C4-2B (cell line): ENCODE measurements at regions not wholly inside any gene's neighbourhood (a gene's known extent, or its start where the extent isn't known, plus 50 kb on each side); places are given as distances from the start of the nearest gene placed in this dataset.
"Not testable (repeated sequence)": the region's sequence is repeated elsewhere in the genome, so short reads cannot be mapped to it uniquely, and the experiment has no call there.

ENCODE experiments used
- H3K27ac ChIP-seq: fragments of 450-650 bp; 2 replicates; pipeline ENCODE4 v1.5.1; 2017
- CTCF ChIP-seq: fragments of 450-650 bp; conservative IDR thresholded peaks from 2 replicates; pipeline ENCODE4 v1.5.1; 2017; ENCODE audit warnings: mild to moderate bottlenecking
- ZFX ChIP-seq: fragments of 450-650 bp; IDR thresholded peaks from 2 replicates; pipeline ENCODE4 v1.6.1; 2017

DNA sequence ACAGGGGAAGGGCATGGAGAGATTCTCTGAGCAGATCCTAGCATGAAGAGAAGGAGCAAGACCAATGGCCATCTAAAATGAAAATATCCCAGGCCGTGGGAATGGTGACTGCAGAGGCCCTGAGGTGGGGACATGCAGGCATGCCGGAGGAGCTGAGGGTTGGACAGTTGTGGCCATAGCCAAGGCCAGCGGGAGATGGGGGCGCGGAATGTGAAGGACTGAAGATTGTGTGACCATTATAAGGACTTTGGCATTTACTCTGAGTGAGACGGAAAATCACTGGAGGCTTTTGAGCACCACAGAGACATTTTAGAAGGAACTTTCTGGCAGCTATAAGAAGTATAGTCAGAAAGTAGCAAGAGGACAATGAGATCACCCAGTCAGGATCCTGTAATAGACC, 341.1 kb downstream of the SFMBT2 start:
- H3K27ac ChIP-seq = no peak overlapping the region
- TF ChIP-seq CTCF (no peak), ZFX (no peak)

DNA sequence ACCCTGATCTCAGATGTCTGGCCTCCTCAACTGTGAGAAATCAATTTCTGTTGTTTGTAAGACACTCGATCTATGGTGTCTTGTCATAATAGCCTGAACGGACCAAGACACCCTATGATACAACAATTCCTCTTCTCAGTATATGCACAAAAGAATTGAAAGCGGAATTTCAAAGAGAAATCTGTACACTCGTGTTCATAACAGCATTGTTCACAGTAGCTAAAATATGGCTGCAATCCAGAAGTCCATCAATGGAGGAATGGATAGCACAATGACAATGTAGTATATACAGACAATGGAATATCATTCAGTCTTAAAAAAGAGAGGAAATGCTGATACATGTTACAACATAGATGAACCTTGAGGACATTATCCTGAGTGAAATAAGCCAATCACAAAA, 354.6 kb downstream of the SFMBT2 start:
- no peak overlapping the region for H3K27ac ChIP-seq
- TF ChIP-seq CTCF (no peak), ZFX (no peak)

GRCh38 chr10:7054915-7055314, 355.9 kb downstream of the SFMBT2 start:
- no peak overlapping the region for H3K27ac ChIP-seq
- TF ChIP-seq CTCF = peak; percentile 62
- no peak for TF ChIP-seq ZFX

DNA sequence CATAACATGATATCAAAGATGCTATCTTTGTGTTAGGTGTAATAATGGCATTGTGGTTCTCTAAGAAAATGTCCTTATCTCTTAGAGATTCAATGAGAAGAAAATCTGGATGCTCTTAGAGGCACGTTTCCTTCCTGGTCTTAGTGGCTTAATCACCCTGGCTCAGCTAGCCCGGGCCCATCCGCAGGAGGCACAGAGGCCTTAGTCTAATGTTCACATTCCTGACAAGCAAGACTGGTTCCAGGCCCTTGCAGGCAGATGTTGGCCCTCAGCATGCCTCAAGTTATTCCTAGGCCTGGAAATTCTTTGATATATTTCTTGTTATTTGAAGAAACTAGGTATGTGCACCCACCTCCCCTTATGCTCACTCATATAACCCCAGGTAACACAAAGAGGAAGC, 357.6 kb downstream of the SFMBT2 start:
- H3K27ac ChIP-seq = no peak overlapping the region
- TF ChIP-seq CTCF (no peak), ZFX (no peak)

DNA sequence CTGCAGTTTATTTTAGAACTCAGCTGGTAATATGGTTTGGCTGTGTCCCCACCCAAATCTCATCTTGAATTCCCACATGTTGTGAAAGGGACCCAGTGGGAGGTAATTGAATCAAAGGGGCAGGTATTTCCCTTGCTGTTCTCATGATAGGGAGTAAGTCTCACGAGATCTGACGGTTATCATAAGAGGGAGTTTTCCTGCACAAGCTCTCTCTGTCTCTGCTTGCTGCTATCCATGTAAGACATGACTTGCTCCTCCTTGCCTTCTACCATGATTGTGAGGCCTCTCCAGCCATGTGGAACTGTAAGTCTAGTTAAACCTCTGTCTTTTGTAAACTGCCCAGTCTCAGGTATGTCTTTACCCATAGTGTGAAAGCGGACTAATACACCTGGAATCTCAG, 360.8 kb downstream of the SFMBT2 start:
- H3K27ac ChIP-seq = not testable (repeated sequence)

- no peak for TF ChIP-seq ZFX
- TF ChIP-seq CTCF = no peak
- H3K27ac ChIP-seq = no peak overlapping the region
These were observed 362.8 kb downstream of the SFMBT2 start for GRCh38 chr10:7048061-7048460.

- TF ChIP-seq CTCF (no peak), ZFX (no peak)
These were observed 364.2 kb downstream of the SFMBT2 start for GRCh38 chr10:7046615-7047014.

GRCh38 chr10:7045891-7046599, 364.8 kb downstream of the SFMBT2 start:
- no peak overlapping the region for H3K27ac ChIP-seq

More at GRCh38 chr10:7046615-7047014, 364.2 kb downstream of the SFMBT2 start:
- H3K27ac ChIP-seq = no peak overlapping the region

More at GRCh38 chr10:7045891-7046599, 364.8 kb downstream of the SFMBT2 start:
- TF ChIP-seq ZFX (no peak), CTCF (no peak)
